IMR-90 (cell line): ENCODE measurements at regions not wholly inside any gene's neighbourhood (a gene's known extent, or its start where the extent isn't known, plus 50 kb on each side); places are given as distances from the start of the nearest gene placed in this dataset.

Experiments used
- ATAC-seq: fragments of 200-7000 bp; cut with Tn5 transposase; 2 replicates; pipeline ENCODE4 v1.9.1; 2020; ENCODE audit warnings: low read depth, mild to moderate bottlenecking, moderate library complexity
- BruUV-seq: library from RNA; stranded (reverse); fragments of 400-500 nt; replicated peaks from 2 replicates; lab custom pipeline; 2021; lab: Mats Ljungman, UMichigan
- CTCF ChIA-PET: fragments of 300-600 bp; formaldehyde crosslinking; extraction: SDS; loops from one replicate; lab custom pipeline; 2021; ENCODE audit warnings: antibody characterized with exemption; lab: Yijun Ruan, JAX
- POLR2A ChIA-PET: fragments of 300-600 bp; sonication (Branson Sonifier 250); formaldehyde crosslinking; loops from one replicate; lab custom pipeline; 2022; ENCODE audit warnings: antibody characterized with exemption; ENCODE audit not compliant: unreplicated experiment; lab: Charles Lee
- DNase-seq: peaks from one replicate; pipeline ENCODE4 v3.0.0; 2013
- H2AFZ ChIP-seq: replicated peaks from 2 replicates; pipeline ENCODE3; 2013; ENCODE audit warnings: low read length, mild to moderate bottlenecking; ENCODE audit not compliant: poor library complexity
- H2AK5ac ChIP-seq: 2 replicates; pipeline ENCODE4 v1.6.1; 2013; ENCODE audit warnings: low read depth, low read length, inconsistent platforms
- H2AK9ac ChIP-seq: replicated peaks from 2 replicates; pipeline ENCODE3; 2013; ENCODE audit warnings: mild to moderate bottlenecking, low read depth, low read length, moderate library complexity; ENCODE audit not compliant: poor library complexity
- H2BK120ac ChIP-seq: 2 replicates; pipeline ENCODE4 v1.6.1; 2013; ENCODE audit warnings: low read depth, low read length, inconsistent platforms
- H2BK15ac ChIP-seq: 3 replicates; pipeline ENCODE4 v1.6.1; 2013; ENCODE audit warnings: low read depth, low read length, inconsistent platforms
- H2BK20ac ChIP-seq: 2 replicates; pipeline ENCODE4 v1.6.1; 2013; ENCODE audit warnings: low read depth, mild to moderate bottlenecking, inconsistent platforms, low read length, moderate library complexity
- H2BK5ac ChIP-seq: 2 replicates; pipeline ENCODE4 v1.6.1; 2013; ENCODE audit warnings: mild to moderate bottlenecking, low read depth, low read length, inconsistent platforms; ENCODE audit not compliant: poor library complexity, severe bottlenecking
- H3K14ac ChIP-seq: replicated peaks from 2 replicates; pipeline ENCODE4 v1.6.1; 2013; ENCODE audit warnings: low read depth, low read length, inconsistent platforms
- H3K18ac ChIP-seq: 2 replicates; pipeline ENCODE4 v1.6.1; 2013; ENCODE audit warnings: low read depth, low read length, control low read depth
- H3K23ac ChIP-seq: 2 replicates; pipeline ENCODE4 v1.6.1; 2013; ENCODE audit warnings: low read depth, low read length, inconsistent platforms
- H3K27ac ChIP-seq: 2 replicates; pipeline ENCODE4 v1.5.1; 2013; ENCODE audit warnings: mild to moderate bottlenecking, control low read depth, low read length; ENCODE audit not compliant: insufficient read depth
- H3K27me3 ChIP-seq: 2 replicates; pipeline ENCODE4 v1.6.1; 2013; ENCODE audit warnings: low read length; ENCODE audit not compliant: control insufficient read depth, insufficient read depth
- H3K36me3 ChIP-seq: 2 replicates; pipeline ENCODE4 v1.6.1; 2013; ENCODE audit warnings: low read length, mixed read lengths; ENCODE audit not compliant: control insufficient read depth, insufficient read depth
- H3K4ac ChIP-seq: 2 replicates; pipeline ENCODE4 v1.6.1; 2013; ENCODE audit warnings: low read depth, low read length, inconsistent platforms
- H3K4me1 ChIP-seq: 2 replicates; pipeline ENCODE4 v1.6.1; 2013; ENCODE audit warnings: low read length, mixed read lengths; ENCODE audit not compliant: control insufficient read depth, insufficient read depth
- H3K4me2 ChIP-seq: 2 replicates; pipeline ENCODE4 v1.6.1; 2013; ENCODE audit warnings: low read depth, mild to moderate bottlenecking, control low read depth, low read length, moderate library complexity
- H3K4me3 ChIP-seq: 2 replicates; pipeline ENCODE4 v1.5.1; 2013; ENCODE audit warnings: low read depth, mild to moderate bottlenecking, control low read depth, low read length, moderate library complexity; ENCODE audit not compliant: insufficient read depth
- H3K56ac ChIP-seq: 2 replicates; pipeline ENCODE4 v1.6.1; 2013; ENCODE audit warnings: low read length, inconsistent platforms; ENCODE audit not compliant: insufficient read depth; ENCODE audit errors: extremely low read depth
- H3K79me1 ChIP-seq, 2 experiments: 2 replicates each; pipeline ENCODE4 v1.6.1; 2013; ENCODE audit warnings: low read length in 2 of 2, inconsistent platforms in 1 of 2, low read depth in 1 of 2
- H3K9ac ChIP-seq: 2 replicates; pipeline ENCODE4 v1.6.1; 2013; ENCODE audit warnings: low read depth, low read length, control low read depth
- H3K9me1 ChIP-seq: 2 replicates; pipeline ENCODE4 v1.6.1; 2013; ENCODE audit warnings: low read length, inconsistent platforms; ENCODE audit not compliant: insufficient read depth
- H3K9me3 ChIP-seq: 2 replicates; pipeline ENCODE4 v1.6.1; 2013; ENCODE audit warnings: low read length; ENCODE audit not compliant: control insufficient read depth, insufficient read depth
- H4K20me1 ChIP-seq: 2 replicates; pipeline ENCODE4 v1.6.1; 2013; ENCODE audit warnings: low read length, inconsistent platforms; ENCODE audit not compliant: insufficient read depth
- H4K5ac ChIP-seq: 2 replicates; pipeline ENCODE4 v1.6.1; 2013; ENCODE audit warnings: mild to moderate bottlenecking, low read depth, low read length, control low read depth
- H4K8ac ChIP-seq, 2 experiments: 2 replicates each; pipeline ENCODE4 v1.6.1; 2013; ENCODE audit warnings: low read depth in 2 of 2, low read length in 2 of 2, control low read depth in 1 of 2, inconsistent platforms in 1 of 2
- H4K91ac ChIP-seq: 2 replicates; pipeline ENCODE4 v1.6.1; 2013; ENCODE audit warnings: low read depth, low read length, inconsistent platforms; ENCODE audit not compliant: insufficient read depth
- CTCF ChIP-seq: conservative IDR thresholded peaks from 2 replicates; pipeline ENCODE4 v1.5.1; 2012; ENCODE audit warnings: mild to moderate bottlenecking, low read depth, low read length, improper control_type of control experiment
- ELK1 ChIP-seq: fragments of 150-350 bp; IDR thresholded peaks from 2 replicates; pipeline ENCODE4 v1.6.1; 2016; ENCODE audit warnings: low read depth, mild to moderate bottlenecking, low read length, moderate library complexity, borderline replicate concordance
- MAFK ChIP-seq: IDR thresholded peaks from 2 replicates; pipeline ENCODE4 v1.6.1; 2012; ENCODE audit warnings: low read depth, low read length, improper control_type of control experiment
- MXI1 ChIP-seq: IDR thresholded peaks from 2 replicates; pipeline ENCODE4 v1.6.1; 2012; ENCODE audit warnings: low read depth, mild to moderate bottlenecking, low read length, moderate library complexity, borderline replicate concordance
- RAD21 ChIP-seq: IDR thresholded peaks from 2 replicates; pipeline ENCODE4 v1.6.1; 2012; ENCODE audit warnings: low read length, improper control_type of control experiment
- WGBS, 2 experiments: methylation state at CpG; one replicate each; pipeline versions ENCODE4 v1.1.5 to v1.1.7; 2013; ENCODE audit warnings: missing lambda C conversion rate in 2 of 2; ENCODE audit not compliant: insufficient read length in 1 of 2; ENCODE audit errors: extremely low coverage in 2 of 2; 5-methylcytosine and 5-hydroxymethylcytosine counted together
- dilution Hi-C: fragments of 300-500 bp; cut with HindIII; formaldehyde crosslinking; loops from one replicate; pipeline ENCODE4 v1.14.3; 2018; ENCODE audit warnings: low sequenced_read_pairs; ENCODE audit not compliant: unreplicated experiment
- in situ Hi-C: fragments of 300-500 bp; cut with MboI; formaldehyde crosslinking; loops from 3 replicates; pipeline ENCODE4 v1.14.3; 2019; ENCODE audit warnings: low sequenced_read_pairs, inconsistent platforms, mixed read lengths
- intact Hi-C: fragments of 100-400 bp; cut with micrococcal nuclease; formaldehyde crosslinking; loops from 2 replicates; pipeline ENCODE4 v1.10.0; 2022
- TF ChIP-seq, protein P1 (sequence below): fragments of 150-350 bp; IDR thresholded peaks from 2 replicates; pipeline ENCODE4 v1.6.1; 2017; ENCODE audit warnings: mild to moderate bottlenecking, antibody characterized with exemption, low read length, low read depth

GRCh38 chr10:25725917-25726716 lies 207.9 kb upstream of the MYO3A start:
- H2AK5ac ChIP-seq: no peak overlapping the region
- no peak overlapping the region for H3K14ac ChIP-seq
- H3K79me1 ChIP-seq: no peaks in the 10 kb centered on the region
- H3K9me1 ChIP-seq: no peaks in the 10 kb centered on the region
- intact Hi-C loops (no loop called here), dilution Hi-C loops (no loop called here), in situ Hi-C loops (no loop called here)
- no peak for TF ChIP-seq ELK1
- TF ChIP-seq, protein P1, sequence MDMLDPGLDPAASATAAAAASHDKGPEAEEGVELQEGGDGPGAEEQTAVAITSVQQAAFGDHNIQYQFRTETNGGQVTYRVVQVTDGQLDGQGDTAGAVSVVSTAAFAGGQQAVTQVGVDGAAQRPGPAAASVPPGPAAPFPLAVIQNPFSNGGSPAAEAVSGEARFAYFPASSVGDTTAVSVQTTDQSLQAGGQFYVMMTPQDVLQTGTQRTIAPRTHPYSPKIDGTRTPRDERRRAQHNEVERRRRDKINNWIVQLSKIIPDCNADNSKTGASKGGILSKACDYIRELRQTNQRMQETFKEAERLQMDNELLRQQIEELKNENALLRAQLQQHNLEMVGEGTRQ: no peak
- peak; percentile 54 for TF ChIP-seq CTCF
- peak; percentile 39 for TF ChIP-seq RAD21
- TF ChIP-seq MXI1: no peak
- no peak for TF ChIP-seq MAFK
- H2AFZ ChIP-seq: no peak overlapping the region
- 8 to 75% methylated on average over 1 to 2 of the region's 6 CpGs for WGBS, 2 experiments
- H4K5ac ChIP-seq: no peak overlapping the region
- no peak overlapping the region for H2BK5ac ChIP-seq
- H3K36me3 ChIP-seq: no peaks in the 10 kb centered on the region
- CTCF ChIA-PET: interaction anchor here (0.5 to 1.0 kb wide), 2 partner anchors 9 to 11 kb away, joined by 3 to 5 read pairs; no protein-coding TSS in a partner anchor
- H2AK9ac ChIP-seq: no peak overlapping the region
- DNase-seq (peak; percentile 33), ATAC-seq (peak; percentile 51; the same call in 1 of the 2 replicates)
- H2BK20ac ChIP-seq: no peak overlapping the region
- no peaks in the 10 kb centered on the region for H4K20me1 ChIP-seq
- H2BK15ac ChIP-seq: no peak overlapping the region
- no peak overlapping the region for H3K4ac ChIP-seq
- BruUV-seq: no TSS peak
- POLR2A ChIA-PET: no interaction called here
- no peak overlapping the region for H3K27ac ChIP-seq
- H3K4me2 ChIP-seq: no peak overlapping the region
- no peak overlapping the region for H3K18ac ChIP-seq
- H3K4me1 ChIP-seq: no peaks in the 10 kb centered on the region
- no peaks in the 10 kb centered on the region for H3K27me3 ChIP-seq
- H4K91ac ChIP-seq: no peak overlapping the region
- H4K8ac ChIP-seq: no peak overlapping the region
- peaks cover 1% of the 10 kb centered on the region; the same call in 1 of the 2 replicates for H3K9me3 ChIP-seq
- no peak overlapping the region for H2BK120ac ChIP-seq
- no peak overlapping the region for H3K56ac ChIP-seq
- H3K4me3 ChIP-seq: no peak overlapping the region
- no peak overlapping the region for H3K9ac ChIP-seq
- H3K23ac ChIP-seq: no peak overlapping the region
